Hepatocyte (in vitro differentiated cells): ENCODE measurements at regions not wholly inside any gene's neighbourhood (a gene's known extent, or its start where the extent isn't known, plus 50 kb on each side); places are given as distances from the start of the nearest gene placed in this dataset.

Source experiments
- DNase-seq: peaks from one replicate; pipeline ENCODE4 v3.0.0-alpha.2; 2016; ENCODE audit warnings: low spot score
- H2AFZ ChIP-seq: fragments of 200-600 bp; sonication (generic); 2 replicates; pipeline ENCODE4 v1.6.0; 2016; ENCODE audit warnings: antibody characterized with exemption, mild to moderate bottlenecking
- H3K27ac ChIP-seq: fragments of 200-600 bp; sonication (generic); 2 replicates; pipeline ENCODE4 v1.5.1; 2016; ENCODE audit warnings: mild to moderate bottlenecking
- H3K27me3 ChIP-seq: fragments of 200-600 bp; sonication (generic); 2 replicates; pipeline ENCODE4 v1.6.1; 2016
- H3K36me3 ChIP-seq: fragments of 200-600 bp; sonication (generic); replicated peaks from 2 replicates; pipeline ENCODE4 v1.5.1; 2016; ENCODE audit warnings: low read depth; ENCODE audit not compliant: insufficient read depth
- H3K4me1 ChIP-seq: fragments of 200-600 bp; sonication (generic); 2 replicates; pipeline ENCODE4 v1.5.1; 2016; ENCODE audit warnings: mild to moderate bottlenecking, moderate library complexity; ENCODE audit not compliant: insufficient read depth
- H3K4me2 ChIP-seq: fragments of 200-600 bp; sonication (generic); 2 replicates; pipeline ENCODE4 v1.6.0; 2016
- H3K4me3 ChIP-seq: fragments of 200-600 bp; sonication (generic); 2 replicates; pipeline ENCODE4 v1.5.1; 2016; ENCODE audit warnings: mild to moderate bottlenecking
- H3K79me2 ChIP-seq: fragments of 200-600 bp; sonication (generic); 2 replicates; pipeline ENCODE4 v1.6.0; 2017; ENCODE audit warnings: mild to moderate bottlenecking
- H3K9me2 ChIP-seq: fragments of 200-600 bp; sonication (generic); replicated peaks from 2 replicates; pipeline ENCODE4 v1.6.0; 2017; ENCODE audit warnings: mild to moderate bottlenecking; ENCODE audit not compliant: insufficient read depth
- H3K9me3 ChIP-seq: fragments of 200-600 bp; sonication (generic); 2 replicates; pipeline ENCODE4 v1.5.1; 2016; ENCODE audit warnings: low read depth, mild to moderate bottlenecking
- H4K20me1 ChIP-seq: fragments of 200-600 bp; sonication (generic); 2 replicates; pipeline ENCODE4 v1.6.0; 2016; ENCODE audit warnings: mild to moderate bottlenecking; ENCODE audit not compliant: insufficient read depth, poor library complexity, severe bottlenecking
- CTCF ChIP-seq: fragments of 200-600 bp; sonication (generic); IDR thresholded peaks from 2 replicates; pipeline ENCODE4 v1.5.1; 2016; ENCODE audit warnings: antibody characterized with exemption, mild to moderate bottlenecking; ENCODE audit not compliant: poor library complexity
- EZH2 ChIP-seq: fragments of 200-600 bp; sonication (generic); IDR thresholded peaks from 2 replicates; pipeline ENCODE4 v1.6.1; 2016; ENCODE audit warnings: antibody characterized with exemption, mild to moderate bottlenecking, borderline replicate concordance
- EZH2phosphoT487 ChIP-seq: fragments of 200-600 bp; sonication (generic); IDR thresholded peaks from one replicate; pipeline ENCODE4 v1.6.1; 2018; ENCODE audit warnings: antibody characterized with exemption, mild to moderate bottlenecking, low read depth, moderate library complexity; ENCODE audit not compliant: unreplicated experiment, severe bottlenecking
- WGBS: methylation state at CpG from one replicate; pipeline ENCODE4 v1.1.6; 2016; ENCODE audit warnings: low lambda C conversion rate; ENCODE audit errors: missing lambda C conversion rate; 5-methylcytosine and 5-hydroxymethylcytosine counted together

- Histone ChIP-seq H3K36me3 (no peaks in the 10 kb centered on the region), H2AFZ (no peak overlapping the region), H3K4me3 (no peak overlapping the region), H3K9me3 (no peaks in the 10 kb centered on the region), H3K27ac (no peak overlapping the region), H3K4me2 (no peak overlapping the region), H4K20me1 (no peaks in the 10 kb centered on the region), H3K9me2 (no peaks in the 10 kb centered on the region), H3K27me3 (no peaks in the 10 kb centered on the region), H3K4me1 (peaks cover 13% of the 10 kb centered on the region), H3K79me2 (no peaks in the 10 kb centered on the region)
- TF ChIP-seq EZH2phosphoT487 (no peak), EZH2 (no peak), CTCF (no peak)
- DNase-seq, result no peak
- WGBS, result 100% methylated on average over 1 of the region's 2 CpGs
Measured at GRCh38 chr6:16950302-16950701, 151.5 kb upstream of the STMND1 start.

GRCh38 chr6:16949716-16950115 lies 152.1 kb upstream of the STMND1 start:
- no peaks in the 10 kb centered on the region for H3K36me3 ChIP-seq
- H3K27me3 ChIP-seq, result no peaks in the 10 kb centered on the region
- TF ChIP-seq EZH2phosphoT487 (no peak), EZH2 (no peak), CTCF (no peak)
- no peaks in the 10 kb centered on the region for H3K9me3 ChIP-seq
- H4K20me1 ChIP-seq, result no peaks in the 10 kb centered on the region
- peaks cover 13% of the 10 kb centered on the region for H3K4me1 ChIP-seq
- H3K9me2 ChIP-seq, result no peaks in the 10 kb centered on the region
- no peaks in the 10 kb centered on the region for H3K79me2 ChIP-seq
- H2AFZ ChIP-seq, result no peak overlapping the region
- DNase-seq, result no peak
- no peak overlapping the region for H3K27ac ChIP-seq
- no peak overlapping the region for H3K4me3 ChIP-seq
- WGBS, result 77% methylated on average over 1 of the region's 1 CpG
- no peak overlapping the region for H3K4me2 ChIP-seq

GRCh38 chr6:16948396-16948795 lies 153.5 kb upstream of the STMND1 start:
- Histone ChIP-seq H3K4me2 (peak overlapping the region; percentile 7), H4K20me1 (no peaks in the 10 kb centered on the region), H3K36me3 (no peaks in the 10 kb centered on the region), H3K9me3 (no peaks in the 10 kb centered on the region), H3K79me2 (no peaks in the 10 kb centered on the region), H3K9me2 (no peaks in the 10 kb centered on the region), H3K27me3 (no peaks in the 10 kb centered on the region), H3K27ac (peak overlapping the region; percentile 74), H2AFZ (no peak overlapping the region), H3K4me1 (peaks cover 8% of the 10 kb centered on the region), H3K4me3 (no peak overlapping the region)
- TF ChIP-seq EZH2phosphoT487 (no peak), CTCF (no peak), EZH2 (no peak)
- 84% methylated on average over 2 of the region's 2 CpGs for WGBS
- no peak for DNase-seq
